Ascending aorta (tissue), 2 donors: ENCODE measurements at regions not wholly inside any gene's neighbourhood (a gene's known extent, or its start where the extent isn't known, plus 50 kb on each side); places are given as distances from the start of the nearest gene placed in this dataset.

Experiments used
- DNase-seq, 2 donors: peaks; one replicate each; pipeline ENCODE4 v3.0.0-alpha.2; 2019; ENCODE audit warnings: low spot score in 2 of 2
- H3K27ac ChIP-seq, 2 donors: fragments of 200-600 bp; sonication (generic); one replicate each; pipeline ENCODE4 v1.5.1; 2016 to 2017; ENCODE audit warnings: mild to moderate bottlenecking in 1 of 2
- H3K27me3 ChIP-seq: fragments of 200-600 bp; sonication (generic); one replicate; pipeline ENCODE4 v1.5.1; 2017
- H3K36me3 ChIP-seq, 2 donors: fragments of 200-600 bp; sonication (generic); one replicate each; pipeline ENCODE4 v1.5.1; 2016
- H3K4me1 ChIP-seq, 2 donors: fragments of 200-600 bp; sonication (generic); one replicate each; pipeline ENCODE4 v1.5.1; 2016 to 2017; ENCODE audit warnings: mild to moderate bottlenecking in 1 of 2
- H3K4me3 ChIP-seq, 2 donors: fragments of 200-600 bp; sonication (generic); one replicate each; pipeline ENCODE4 v1.5.1; 2016 to 2017; ENCODE audit warnings: mild to moderate bottlenecking in 1 of 2
- H3K9me3 ChIP-seq, 2 donors: fragments of 200-600 bp; sonication (generic); one replicate each; pipeline ENCODE4 v1.5.1; 2016
- intact Hi-C: fragments of 100-400 bp; cut with DNase I; formaldehyde crosslinking; loops from one replicate; pipeline ENCODE4 v1.15.1; 2023
- TF ChIP-seq, protein P1 (sequence below), 3 experiments: fragments of 200-600 bp in 2 of 3; fragments of 450-650 bp in 1 of 3; sonication (generic) in 2 of 3; IDR thresholded peaks; one replicate each; pipeline ENCODE4 v1.5.1; 2016 to 2019; ENCODE audit warnings: antibody characterized with exemption in 3 of 3, mild to moderate bottlenecking in 1 of 3, moderate library complexity in 1 of 3

DNA sequence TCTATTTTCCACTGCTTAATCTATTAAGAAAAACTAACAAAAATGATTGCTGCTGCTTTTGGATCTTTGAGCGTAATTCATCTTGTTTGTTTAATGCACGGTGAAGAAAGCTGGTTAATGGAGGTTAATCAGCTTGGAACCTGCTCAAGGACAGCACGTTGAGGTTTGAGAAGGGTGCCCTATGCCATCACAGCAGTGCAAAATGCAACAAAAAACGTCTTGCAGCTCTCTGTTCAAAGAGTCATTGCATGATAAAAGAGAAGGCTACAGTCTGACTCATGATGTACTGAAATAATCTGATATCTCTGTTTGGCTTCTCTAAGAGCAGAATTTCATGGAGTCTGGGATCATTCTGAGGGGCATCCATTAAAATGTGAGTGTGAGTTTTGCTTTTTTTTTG lies 80.6 kb upstream of the PREP start:
- no peak overlapping the region for H3K27ac ChIP-seq
- H3K9me3 ChIP-seq = no peaks in the 10 kb centered on the region
- DNase-seq = no peak
- H3K27me3 ChIP-seq = no peaks in the 10 kb centered on the region
- no peaks in the 10 kb centered on the region for H3K4me1 ChIP-seq
- intact Hi-C loops = loop anchor here (5.0 to 10.0 kb wide), 2 partner anchors 601 to 819 kb away; partner anchors contain the start of gene PRDM1
- H3K36me3 ChIP-seq = no peaks in the 10 kb centered on the region
- H3K4me3 ChIP-seq = no peak overlapping the region
- TF ChIP-seq, protein P1, sequence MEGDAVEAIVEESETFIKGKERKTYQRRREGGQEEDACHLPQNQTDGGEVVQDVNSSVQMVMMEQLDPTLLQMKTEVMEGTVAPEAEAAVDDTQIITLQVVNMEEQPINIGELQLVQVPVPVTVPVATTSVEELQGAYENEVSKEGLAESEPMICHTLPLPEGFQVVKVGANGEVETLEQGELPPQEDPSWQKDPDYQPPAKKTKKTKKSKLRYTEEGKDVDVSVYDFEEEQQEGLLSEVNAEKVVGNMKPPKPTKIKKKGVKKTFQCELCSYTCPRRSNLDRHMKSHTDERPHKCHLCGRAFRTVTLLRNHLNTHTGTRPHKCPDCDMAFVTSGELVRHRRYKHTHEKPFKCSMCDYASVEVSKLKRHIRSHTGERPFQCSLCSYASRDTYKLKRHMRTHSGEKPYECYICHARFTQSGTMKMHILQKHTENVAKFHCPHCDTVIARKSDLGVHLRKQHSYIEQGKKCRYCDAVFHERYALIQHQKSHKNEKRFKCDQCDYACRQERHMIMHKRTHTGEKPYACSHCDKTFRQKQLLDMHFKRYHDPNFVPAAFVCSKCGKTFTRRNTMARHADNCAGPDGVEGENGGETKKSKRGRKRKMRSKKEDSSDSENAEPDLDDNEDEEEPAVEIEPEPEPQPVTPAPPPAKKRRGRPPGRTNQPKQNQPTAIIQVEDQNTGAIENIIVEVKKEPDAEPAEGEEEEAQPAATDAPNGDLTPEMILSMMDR (IDR thresholded peaks at IDR 0.05) = no peak

DNA sequence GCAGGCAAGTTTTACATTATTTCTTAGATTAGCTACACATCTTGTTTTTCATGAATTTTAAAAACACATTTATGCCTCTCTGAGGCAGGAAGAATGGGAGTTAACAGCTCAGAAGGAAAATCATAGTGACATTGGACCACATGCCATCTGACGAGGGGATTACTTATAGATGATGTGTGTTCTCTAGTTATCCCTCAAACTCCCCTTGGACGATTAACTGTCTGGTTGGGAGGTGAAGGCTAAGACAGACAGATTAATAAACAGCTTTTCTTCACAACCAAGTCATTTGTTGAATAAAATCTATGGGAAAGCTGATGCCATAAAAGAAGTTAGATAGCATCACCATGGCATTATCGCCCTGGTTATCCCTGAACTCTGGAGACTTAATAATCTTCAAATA lies 80.0 kb upstream of the PREP start:
- H3K27me3 ChIP-seq = no peaks in the 10 kb centered on the region
- no peaks in the 10 kb centered on the region for H3K9me3 ChIP-seq
- DNase-seq = no peak
- no peaks in the 10 kb centered on the region for H3K36me3 ChIP-seq
- TF ChIP-seq, protein P1 (IDR thresholded peaks at IDR 0.05) = no peak
- intact Hi-C loops = loop anchor here (5.0 to 10.0 kb wide), 2 partner anchors 602 to 819 kb away; partner anchors contain the start of gene PRDM1
- no peak overlapping the region for H3K27ac ChIP-seq
- H3K4me1 ChIP-seq = no peaks in the 10 kb centered on the region
- H3K4me3 ChIP-seq = no peak overlapping the region

DNA sequence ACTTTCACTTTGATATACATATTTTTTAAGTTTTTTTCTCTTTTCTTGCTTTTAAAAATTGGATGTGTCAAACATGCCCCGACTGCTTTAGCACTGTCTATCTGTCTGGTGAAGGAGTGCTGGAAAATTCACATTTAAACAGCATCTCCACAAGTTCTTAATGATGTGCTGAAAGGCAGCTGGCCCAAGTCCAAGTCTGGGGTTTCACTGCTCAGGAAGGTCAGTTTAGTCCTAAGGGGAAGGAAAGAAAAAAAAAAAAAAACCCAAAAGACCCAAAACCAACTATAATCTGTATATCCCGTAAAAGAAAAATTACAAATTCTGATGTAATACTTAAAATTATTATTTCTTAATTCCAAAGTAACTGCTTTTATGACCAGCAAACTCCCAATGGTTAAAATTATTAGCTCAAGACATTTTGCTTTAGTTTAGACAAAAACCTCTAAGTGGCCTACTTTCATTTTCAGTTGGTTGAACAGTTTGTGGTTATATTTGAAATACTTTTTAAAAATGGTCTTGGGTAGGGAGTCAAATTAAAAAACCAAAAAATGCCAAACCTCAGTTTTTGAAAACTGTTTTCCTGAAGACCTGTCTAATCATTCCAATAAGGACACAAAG lies 79.5 kb upstream of the PREP start:
- TF ChIP-seq, protein P1 (IDR thresholded peaks at IDR 0.05) = no peak
- Histone ChIP-seq H3K27me3 (no peaks in the 10 kb centered on the region), H3K27ac (no peak overlapping the region), H3K4me3 (no peak overlapping the region), H3K36me3 (no peaks in the 10 kb centered on the region), H3K4me1 (no peaks in the 10 kb centered on the region), H3K9me3 (no peaks in the 10 kb centered on the region)
- no peak for DNase-seq
- intact Hi-C loops = loop anchor here (5.0 to 10.0 kb wide), 2 partner anchors 602 to 820 kb away; partner anchors contain the start of gene PRDM1

DNA sequence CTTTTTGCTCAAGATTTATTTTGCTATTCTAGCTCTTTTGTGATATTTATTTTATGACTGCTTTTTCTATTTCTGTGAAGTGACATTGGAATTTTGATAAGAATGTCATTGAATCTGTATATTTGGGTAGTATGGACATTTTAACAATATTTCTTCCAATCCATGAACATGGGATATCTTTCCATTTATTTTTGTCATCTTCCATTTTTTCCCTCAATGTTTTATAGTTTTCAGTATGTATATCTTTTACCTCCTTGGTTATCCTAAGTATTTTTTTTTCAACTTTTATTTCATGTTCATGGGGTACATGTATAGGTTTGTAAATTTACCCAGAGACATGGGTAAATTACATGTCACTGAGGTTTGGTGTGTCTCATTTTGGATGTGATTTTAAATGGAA lies 74.1 kb upstream of the PREP start:
- no peaks in the 10 kb centered on the region for H3K4me1 ChIP-seq
- no peaks in the 10 kb centered on the region for H3K27me3 ChIP-seq
- no peak for DNase-seq
- intact Hi-C loops = no loop called here
- no peaks in the 10 kb centered on the region for H3K36me3 ChIP-seq
- TF ChIP-seq, protein P1 (IDR thresholded peaks at IDR 0.05) = no peak
- H3K9me3 ChIP-seq = peaks cover 0 to 8% of the 10 kb centered on the region in 2 donors
- H3K27ac ChIP-seq = no peak overlapping the region
- H3K4me3 ChIP-seq = no peak overlapping the region

DNA sequence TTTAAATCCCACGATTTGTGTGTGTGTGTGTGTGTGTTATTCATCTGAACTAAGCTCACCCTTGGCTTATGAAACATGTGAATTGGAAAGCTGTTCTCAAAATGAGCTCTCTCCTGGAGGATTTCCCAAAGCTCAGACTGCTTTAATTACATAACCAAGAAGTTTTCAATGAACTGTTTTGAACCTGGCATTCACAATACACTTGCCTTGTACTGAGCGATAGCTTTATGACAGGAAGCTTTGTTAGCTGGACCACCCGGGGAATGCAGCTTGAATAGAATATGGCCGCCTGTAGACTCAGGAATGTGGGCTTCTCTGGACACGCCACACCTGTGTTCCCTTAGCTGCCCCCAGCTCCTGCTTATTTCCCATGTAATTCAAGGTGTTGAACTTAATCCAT lies 71.4 kb upstream of the PREP start:
- no peaks in the 10 kb centered on the region for H3K4me1 ChIP-seq
- no peak overlapping the region for H3K4me3 ChIP-seq
- peaks cover 0 to 8% of the 10 kb centered on the region in 2 donors for H3K9me3 ChIP-seq
- H3K27me3 ChIP-seq = no peaks in the 10 kb centered on the region
- no peak overlapping the region for H3K27ac ChIP-seq
- no peak for DNase-seq
- H3K36me3 ChIP-seq = no peaks in the 10 kb centered on the region
- TF ChIP-seq, protein P1 (IDR thresholded peaks at IDR 0.05) = no peak
- intact Hi-C loops = no loop called here
